B cell (primary cell): ENCODE measurements at regions not wholly inside any gene's neighbourhood (a gene's known extent, or its start where the extent isn't known, plus 50 kb on each side); places are given as distances from the start of the nearest gene placed in this dataset.
"Not testable (repeated sequence)": the region's sequence is repeated elsewhere in the genome, so short reads cannot be mapped to it uniquely, and the experiment has no call there.

Source experiments
- CTCF ChIP-seq: fragments of 200-600 bp; IDR thresholded peaks from one replicate; pipeline ENCODE4 v1.8.0; 2022; ENCODE audit warnings: antibody characterized with exemption, mild to moderate bottlenecking
- EZH2 ChIP-seq: IDR thresholded peaks from 2 replicates; pipeline ENCODE4 v1.6.1; 2012; ENCODE audit warnings: borderline replicate concordance, low read depth, mild to moderate bottlenecking, moderate library complexity, low read length; ENCODE audit not compliant: insufficient read depth, poor library complexity, severe bottlenecking

- not testable (repeated sequence) for TF ChIP-seq EZH2, CTCF
Measured at GRCh38 chr20:26340460-26341065, 643.9 kb upstream of the ZNF337 start.
